ENCODE measurements at regions not wholly inside any gene's neighbourhood (a gene's known extent, or its start where the extent isn't known, plus 50 kb on each side); places are given as distances from the start of the nearest gene placed in this dataset.

GRCh38 chr2:37797081-37797480 is 125.6 kb upstream of the CDC42EP3 start:
- TF ChIP-seq CTCF (IDR thresholded peaks at IDR 0.05) (no peak), POLR2A (IDR thresholded peaks at IDR 0.05) (no peak)
